D341Med (cell line): ENCODE measurements at regions not wholly inside any gene's neighbourhood (a gene's known extent, or its start where the extent isn't known, plus 50 kb on each side); places are given as distances from the start of the nearest gene placed in this dataset.

Experiments used
- DNase-seq: peaks from one replicate; pipeline ENCODE4 v3.0.0; 2012; ENCODE audit warnings: low spot score

DNA sequence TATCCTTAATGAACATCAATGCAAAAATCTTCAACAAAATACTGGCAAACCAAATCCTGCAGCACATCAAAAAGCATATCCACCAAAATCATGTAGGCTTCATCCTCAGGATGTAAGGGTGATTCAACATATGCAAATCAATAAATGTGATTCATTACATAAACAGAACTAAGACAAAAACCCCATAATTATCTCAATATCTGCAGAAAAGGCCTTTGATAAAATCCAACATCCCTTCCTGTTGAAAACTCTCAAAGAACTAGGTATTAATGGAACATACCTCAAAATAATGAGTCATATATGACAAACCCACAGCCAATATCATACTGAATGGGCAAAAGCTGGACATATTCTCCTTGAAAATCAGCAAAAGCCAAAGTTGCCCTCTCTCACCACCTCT lies 54.6 kb upstream of the DEPDC1 start:
- DNase-seq, result no peak

- DNase-seq, result no peak
Measured at GRCh38 chr1:68558321-68559026, 61.6 kb upstream of the DEPDC1 start.

GRCh38 chr1:68565923-68566322 lies 69.0 kb upstream of the DEPDC1 start:
- no peak for DNase-seq

DNA sequence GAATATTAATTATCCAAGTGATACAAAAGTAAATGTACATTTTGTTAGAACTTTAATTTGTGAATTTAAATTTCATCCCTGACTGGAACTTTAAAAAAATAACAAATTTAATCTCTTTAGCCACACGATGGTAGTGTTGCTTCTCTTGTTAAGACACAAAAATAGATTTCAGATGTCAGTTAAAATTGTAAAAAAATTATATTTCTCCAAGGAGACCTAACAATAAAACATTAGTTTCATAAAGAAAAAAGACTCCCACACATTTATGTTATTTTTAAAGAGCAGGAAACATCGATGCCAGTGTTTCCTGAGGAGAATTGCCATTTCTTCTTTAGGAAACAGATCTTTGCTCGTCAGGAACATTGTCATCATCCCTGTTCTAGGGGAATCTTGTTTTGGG lies 74.0 kb upstream of the DEPDC1 start:
- no peak for DNase-seq

GRCh38 chr1:68571454-68572235 lies 74.8 kb upstream of the DEPDC1 start:
- DNase-seq, result no peak

- DNase-seq, result no peak
Measured at GRCh38 chr1:68585351-68585750, 88.5 kb upstream of the DEPDC1 start.

DNA sequence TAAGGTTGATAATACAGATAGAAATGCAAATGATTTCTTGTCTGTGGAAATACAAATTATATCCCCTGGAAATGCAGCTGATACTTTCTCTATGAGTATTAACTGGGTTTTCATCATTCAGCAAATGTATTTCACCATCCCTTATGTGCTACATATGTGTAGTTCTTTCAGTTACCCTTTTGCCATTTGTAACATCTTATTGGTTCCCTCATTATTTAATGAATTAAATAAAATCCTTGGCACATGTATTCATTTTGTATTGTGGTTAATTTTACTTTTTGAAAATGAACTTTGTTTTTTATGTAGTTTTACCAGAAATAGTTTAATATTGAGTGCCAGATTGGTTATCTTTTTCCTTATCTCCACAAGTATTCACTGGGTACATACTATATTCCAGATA lies 89.9 kb upstream of the DEPDC1 start:
- DNase-seq, result no peak

DNA sequence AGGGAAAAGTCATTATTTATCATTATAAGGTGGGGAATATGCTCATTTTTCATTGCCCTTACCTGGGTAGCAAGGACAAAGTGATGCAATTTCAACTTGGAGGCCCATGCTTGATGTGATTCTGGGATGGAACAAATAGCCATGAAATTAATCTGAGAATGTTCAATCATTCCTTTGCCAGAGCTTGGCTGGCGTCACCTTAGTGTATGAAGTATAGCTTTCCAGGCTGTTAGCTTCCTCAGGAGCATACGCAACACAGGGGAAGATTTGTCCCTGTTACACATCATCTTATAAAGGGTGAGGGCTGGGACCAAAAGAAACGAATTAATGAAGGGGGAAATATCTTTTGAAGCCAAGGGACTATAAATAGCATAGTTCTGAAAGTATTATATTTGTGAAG lies 91.4 kb upstream of the DEPDC1 start:
- no peak for DNase-seq

- DNase-seq, result no peak
Measured at GRCh38 chr1:68590473-68590872, 93.6 kb upstream of the DEPDC1 start.

DNA sequence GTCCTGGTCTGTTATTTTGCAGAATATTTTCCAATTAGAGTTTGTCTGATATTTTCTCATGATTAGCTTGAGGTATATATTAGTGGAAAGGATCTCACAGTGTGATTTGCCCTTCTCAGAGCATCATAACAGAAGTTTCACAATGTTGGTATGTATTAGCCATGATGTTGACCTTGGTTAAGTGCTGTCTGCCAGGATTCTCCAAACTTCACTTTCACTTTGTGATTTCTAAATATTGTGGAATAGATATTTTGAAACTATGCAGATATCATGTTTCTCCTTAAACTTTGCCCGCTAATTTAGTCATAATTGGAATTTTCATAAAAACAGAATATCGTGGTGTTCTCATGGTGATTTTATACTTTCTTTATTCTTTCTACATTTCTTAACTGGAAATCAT lies 98.0 kb upstream of the DEPDC1 start:
- no peak for DNase-seq

DNA sequence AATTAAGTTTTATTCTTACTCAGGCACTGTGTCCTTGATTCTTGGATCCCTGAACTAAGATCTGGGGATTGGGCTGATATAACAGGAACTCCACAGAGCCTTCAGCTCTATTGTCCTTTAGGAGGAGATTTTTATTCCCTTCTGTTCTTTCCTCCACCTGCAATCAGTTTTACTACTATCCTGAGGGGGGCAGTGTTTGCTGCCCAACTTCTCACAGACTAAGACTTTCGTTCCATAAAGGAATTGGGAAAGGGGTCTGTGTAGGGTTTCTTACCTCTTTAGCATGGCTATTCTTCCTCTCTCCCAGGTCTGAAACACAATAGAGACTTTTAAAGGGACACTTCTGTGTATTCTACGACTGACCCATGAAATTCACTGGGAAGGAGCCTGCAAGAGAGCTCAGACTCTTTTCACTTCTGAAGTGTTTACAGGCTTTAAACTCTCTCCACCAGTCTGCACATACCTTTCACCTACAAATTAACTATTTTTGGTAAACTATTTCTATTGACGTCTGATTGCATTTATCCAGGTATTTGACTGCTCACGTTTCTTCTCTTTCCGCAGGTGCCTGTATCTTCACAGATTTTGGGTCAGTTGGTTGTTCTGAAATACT lies 103.3 kb upstream of the DEPDC1 start:
- peak; percentile 38 for DNase-seq

GRCh38 chr1:68608289-68608688 lies 111.4 kb upstream of the DEPDC1 start:
- DNase-seq, result no peak

- no peak for DNase-seq
Measured at GRCh38 chr1:68615312-68615711, 118.4 kb upstream of the DEPDC1 start.

- DNase-seq, result no peak
Measured at GRCh38 chr1:68617942-68618341, 121.1 kb upstream of the DEPDC1 start.

DNA sequence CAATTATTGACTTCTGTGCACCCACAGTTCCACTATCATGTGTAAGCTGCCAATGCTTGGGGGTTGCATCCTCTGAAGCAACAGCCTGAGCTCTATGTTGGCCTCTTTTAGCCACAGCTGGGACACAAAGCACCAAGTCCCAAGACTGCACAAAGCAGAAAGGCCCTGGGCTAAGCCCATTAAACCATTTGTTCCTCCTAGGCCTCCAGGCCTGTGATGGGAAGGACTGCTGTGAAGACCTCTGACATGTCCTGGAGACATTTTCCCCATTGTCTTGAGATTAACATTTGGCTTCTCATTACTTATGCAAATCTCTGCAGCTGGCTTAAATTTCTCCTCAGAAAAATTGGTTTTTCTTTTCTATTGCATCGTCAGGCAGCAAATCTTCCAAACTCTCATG lies 123.7 kb upstream of the DEPDC1 start:
- no peak for DNase-seq

DNA sequence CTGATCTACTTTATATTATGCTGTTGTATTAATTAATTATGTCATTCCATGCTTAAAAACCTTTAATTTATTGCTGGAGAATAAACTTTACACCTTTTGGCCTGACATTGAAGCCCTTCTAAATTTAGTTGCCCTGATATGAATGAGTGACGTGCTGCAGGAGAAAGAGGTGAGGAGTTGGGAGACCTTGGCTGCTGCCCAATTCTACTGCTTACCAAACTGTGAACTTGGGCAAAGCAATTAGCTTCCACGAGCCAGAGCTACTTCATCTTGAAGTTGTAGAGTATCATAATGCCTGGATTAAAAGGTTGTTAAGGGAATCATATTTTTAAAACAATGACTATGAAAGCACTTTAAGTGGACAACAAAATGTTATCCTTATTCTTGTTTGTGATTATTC lies 126.8 kb upstream of the DEPDC1 start:
- no peak for DNase-seq

- no peak for DNase-seq
Measured at GRCh38 chr1:68624233-68624632, 127.4 kb upstream of the DEPDC1 start.

GRCh38 chr1:68625624-68626023 lies 128.7 kb upstream of the DEPDC1 start:
- no peak for DNase-seq

GRCh38 chr1:68633141-68633919 lies 136.4 kb upstream of the DEPDC1 start:
- no peak for DNase-seq

DNA sequence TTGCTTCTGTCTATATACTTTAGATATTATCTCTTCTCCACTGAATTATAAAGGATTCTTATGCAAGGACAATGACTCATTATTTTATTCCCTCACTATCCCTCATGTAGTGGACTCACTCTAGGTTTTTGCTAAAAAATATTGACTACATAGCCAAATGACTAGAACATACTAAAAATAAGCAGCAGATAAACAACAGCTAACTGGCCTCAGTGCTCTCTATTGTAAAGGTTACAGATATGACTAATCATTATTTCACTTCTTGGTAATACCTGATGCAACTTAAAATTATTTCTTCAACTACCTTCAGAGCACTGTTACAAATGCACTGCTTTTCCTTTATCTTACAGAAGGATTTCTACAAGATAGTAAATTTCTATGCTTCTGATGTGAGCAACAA lies 147.6 kb upstream of the DEPDC1 start:
- no peak for DNase-seq

DNA sequence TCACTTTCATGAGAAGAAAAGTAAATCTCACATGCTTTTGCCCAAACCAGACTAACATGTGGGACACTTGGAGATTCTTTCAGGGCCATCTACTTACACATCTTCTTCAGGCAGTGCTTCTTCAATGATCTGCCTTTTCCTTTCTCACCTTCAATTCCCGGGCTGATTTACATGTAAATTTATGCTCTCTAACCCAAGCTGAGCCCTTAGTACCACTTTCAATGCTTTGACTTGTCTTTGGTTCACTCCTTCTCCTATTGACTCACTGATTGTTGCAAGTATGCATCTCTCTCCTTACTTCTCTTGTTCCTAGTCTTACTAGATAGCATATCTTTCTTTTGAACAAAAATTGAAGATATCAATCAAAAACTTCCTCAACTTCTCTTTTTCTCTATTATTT lies 154.2 kb upstream of the DEPDC1 start:
- DNase-seq, result no peak

DNA sequence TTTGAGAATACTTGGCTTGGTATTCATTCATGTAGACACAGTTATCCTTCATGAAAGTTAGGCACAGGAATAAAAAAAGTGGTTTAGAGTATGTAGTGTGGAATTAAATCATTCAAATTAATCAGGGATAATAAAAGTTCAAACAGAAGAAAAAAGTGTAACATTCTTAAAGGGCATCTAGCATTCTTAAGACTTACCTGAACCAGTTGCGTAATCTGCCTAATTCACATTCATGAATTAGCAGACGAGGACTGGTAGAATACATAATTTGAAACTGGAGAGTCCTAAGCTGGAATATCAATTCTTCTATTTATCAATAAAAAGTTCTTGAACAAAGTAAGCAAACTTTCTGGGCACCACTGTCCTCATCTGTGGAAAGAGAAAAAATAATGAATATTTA lies 157.0 kb upstream of the DEPDC1 start:
- no peak for DNase-seq

DNA sequence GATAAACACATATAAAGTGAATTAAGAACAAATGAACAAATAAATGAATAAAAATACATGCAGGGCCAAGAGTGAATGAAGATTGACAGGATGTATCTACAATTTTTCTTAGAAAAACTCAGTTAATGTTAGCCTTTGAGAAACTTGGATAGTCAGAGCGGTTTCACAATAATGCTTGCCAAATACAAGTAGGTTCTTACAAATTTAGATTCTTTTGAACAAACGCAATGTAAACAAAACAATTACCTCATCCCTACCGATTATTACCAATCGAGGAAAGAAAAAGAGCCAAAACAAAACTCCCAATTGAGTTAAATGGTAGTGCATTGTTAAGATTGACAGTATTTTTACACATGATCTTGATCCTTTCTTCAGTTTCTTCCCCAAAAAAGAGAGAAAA lies 176.9 kb upstream of the DEPDC1 start:
- DNase-seq, result no peak
